GM10266 (cell line): ENCODE measurements at regions not wholly inside any gene's neighbourhood (a gene's known extent, or its start where the extent isn't known, plus 50 kb on each side); places are given as distances from the start of the nearest gene placed in this dataset.
A peak's percentile ranks its signal among the peaks of the same experiment; 100 is the strongest.
"Not testable (repeated sequence)": the region's sequence is repeated elsewhere in the genome, so short reads cannot be mapped to it uniquely, and the experiment has no call there.

Source experiments
- DNase-seq: peaks from one replicate; pipeline ENCODE4 v3.0.0; 2012; ENCODE audit errors: extremely low spot score
- CTCF ChIP-seq: IDR thresholded peaks from 2 replicates; pipeline ENCODE4 v1.5.1; 2012; ENCODE audit warnings: mild to moderate bottlenecking, low read depth; ENCODE audit not compliant: control insufficient read depth, insufficient read depth; ENCODE audit errors: missing control alignments

DNA sequence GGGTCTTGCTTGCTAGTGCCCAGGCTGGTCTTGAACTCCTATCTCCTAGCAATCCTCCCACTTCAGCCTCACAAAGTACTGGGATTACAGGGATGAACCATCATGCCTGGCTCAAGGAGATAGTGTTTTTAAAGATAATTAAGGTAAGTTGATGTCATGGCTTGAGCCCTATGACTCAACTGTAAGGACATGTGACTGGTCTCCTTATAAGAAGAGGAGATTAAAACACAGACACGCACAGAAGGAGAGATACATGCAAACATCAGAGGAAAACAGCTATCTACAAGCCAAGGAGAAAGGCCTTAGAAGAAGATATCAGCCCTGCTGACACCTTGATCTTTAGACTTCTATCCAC, 220.4 kb upstream of the GADL1 start:
- no peak for TF ChIP-seq CTCF
- no peak for DNase-seq

DNA sequence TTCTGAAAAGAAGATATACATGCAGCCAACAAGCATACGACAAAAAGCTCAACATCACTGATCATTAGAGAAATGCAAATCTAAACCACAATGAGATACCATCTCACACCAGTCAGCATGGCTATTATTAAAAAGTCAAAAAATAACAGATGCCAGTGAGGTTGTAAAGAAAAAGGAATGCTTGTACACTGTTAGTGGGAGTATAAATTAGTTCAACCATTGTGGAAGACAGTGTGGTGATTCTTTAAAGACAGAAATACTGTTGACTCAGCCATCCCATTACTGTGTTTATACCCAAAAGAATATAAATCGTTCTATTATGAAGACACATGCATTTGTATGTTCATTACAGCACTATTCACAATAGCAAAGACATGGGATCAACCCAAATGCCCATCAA, 221.1 kb upstream of the GADL1 start:
- DNase-seq = not testable (repeated sequence)

- TF ChIP-seq CTCF = no peak
- DNase-seq = no peak
These were observed 222.2 kb upstream of the GADL1 start for GRCh38 chr3:31116651-31117050.

DNA sequence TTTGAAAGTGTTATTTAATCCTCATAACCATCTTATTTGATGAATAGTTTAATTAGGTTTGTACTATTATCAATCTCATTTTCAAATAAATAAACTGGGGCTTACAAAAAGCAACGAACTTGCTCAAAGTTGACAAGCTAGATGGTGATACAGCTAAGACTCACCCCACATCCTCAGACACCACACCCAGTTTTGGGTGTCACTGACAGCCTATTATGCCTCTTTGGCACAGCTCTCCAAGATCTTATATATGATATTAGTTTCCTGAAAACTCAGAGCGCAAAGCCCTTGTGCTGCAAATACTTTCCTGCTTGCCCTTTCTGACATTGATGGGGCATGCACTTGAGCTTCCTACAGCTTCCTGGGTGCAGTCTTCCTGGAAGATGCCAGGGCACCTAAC, 223.4 kb upstream of the GADL1 start:
- TF ChIP-seq CTCF = no peak
- no peak for DNase-seq

DNA sequence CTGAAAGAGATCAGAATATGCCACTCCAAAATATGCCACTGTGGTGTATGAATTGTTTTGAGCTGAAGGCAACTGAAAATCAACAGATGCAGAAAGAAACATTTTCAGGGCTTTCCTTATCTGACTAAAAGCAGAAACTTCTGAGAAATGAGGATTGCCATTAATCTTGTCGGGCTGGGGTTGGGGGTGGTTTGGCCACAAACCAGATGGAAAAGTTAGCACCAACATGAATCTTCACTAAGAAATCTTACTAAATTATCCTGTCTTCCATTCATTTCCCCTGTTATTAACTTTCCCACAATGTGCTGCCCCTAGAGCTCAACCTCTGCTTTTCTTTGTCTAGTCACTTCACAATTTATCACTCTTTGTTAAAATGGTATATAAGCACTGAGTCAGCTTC, 229.9 kb upstream of the GADL1 start:
- no peak for TF ChIP-seq CTCF
- DNase-seq = no peak

GRCh38 chr3:31125413-31126020, 231.1 kb upstream of the GADL1 start:
- no peak for DNase-seq
- TF ChIP-seq CTCF = no peak

GRCh38 chr3:31129241-31129640, 234.8 kb upstream of the GADL1 start:
- no peak for TF ChIP-seq CTCF
- DNase-seq = no peak

- no peak for DNase-seq
- TF ChIP-seq CTCF = peak; percentile 7
These were observed 237.8 kb upstream of the GADL1 start for GRCh38 chr3:31132132-31132769.
